ENCODE measurements at regions not wholly inside any gene's neighbourhood (a gene's known extent, or its start where the extent isn't known, plus 50 kb on each side); places are given as distances from the start of the nearest gene placed in this dataset.
"Not testable (repeated sequence)": the region's sequence is repeated elsewhere in the genome, so short reads cannot be mapped to it uniquely, and the experiment has no call there.

- H2AK9ac ChIP-seq (replicated peaks; ENCODE audit: low read depth, low read length, poor library complexity); H3K27ac ChIP-seq (ENCODE audit: insufficient read depth, low read length); H3K56ac ChIP-seq (ENCODE audit: extremely low read depth, insufficient read depth, low read length); H3K79me1 ChIP-seq (ENCODE audit: low read depth in 1 of 2, low read length in 2 of 2); H4K91ac ChIP-seq (ENCODE audit: insufficient read depth, low read depth, low read length); H4K20me1 ChIP-seq (ENCODE audit: insufficient read depth, low read length); H4K8ac ChIP-seq (ENCODE audit: low read depth in 2 of 2, low read length in 2 of 2); H3K9ac ChIP-seq (ENCODE audit: low read depth, low read length); H2BK5ac ChIP-seq (ENCODE audit: low read depth, low read length, poor library complexity, severe bottlenecking); H3K27me3 ChIP-seq (ENCODE audit: control insufficient read depth, insufficient read depth, low read length); in situ Hi-C loops (cut with MboI; ENCODE audit: low sequenced_read_pairs); H3K18ac ChIP-seq (ENCODE audit: low read depth, low read length); dilution Hi-C loops (cut with HindIII; ENCODE audit: low sequenced_read_pairs, unreplicated experiment); H3K4me2 ChIP-seq (ENCODE audit: low read depth, low read length); H3K23ac ChIP-seq (ENCODE audit: low read depth, low read length); H2BK120ac ChIP-seq (ENCODE audit: low read depth, low read length); H3K9me1 ChIP-seq (ENCODE audit: insufficient read depth, low read length); intact Hi-C loops (cut with micrococcal nuclease); H2BK20ac ChIP-seq (ENCODE audit: low read depth, low read length); H2AFZ ChIP-seq (replicated peaks; ENCODE audit: low read length, poor library complexity); H3K4me1 ChIP-seq (ENCODE audit: control insufficient read depth, insufficient read depth, low read length); H3K14ac ChIP-seq (replicated peaks; ENCODE audit: low read depth, low read length); H3K4ac ChIP-seq (ENCODE audit: low read depth, low read length); ATAC-seq (ENCODE audit: low read depth); DNase-seq; POLR2A ChIA-PET (ENCODE audit: unreplicated experiment); CTCF ChIA-PET; H4K5ac ChIP-seq (ENCODE audit: low read depth, low read length); H3K4me3 ChIP-seq (ENCODE audit: insufficient read depth, low read depth, low read length); BruUV-seq (replicated peaks); H2AK5ac ChIP-seq (ENCODE audit: low read depth, low read length); H3K36me3 ChIP-seq (ENCODE audit: control insufficient read depth, insufficient read depth, low read length); H2BK15ac ChIP-seq (ENCODE audit: low read depth, low read length); H3K9me3 ChIP-seq (ENCODE audit: control insufficient read depth, insufficient read depth, low read length): not testable (repeated sequence)
- WGBS, 2 experiments (ENCODE audit: extremely low coverage in 2 of 2, insufficient read length in 1 of 2): no CpG with 5 or more reads among the region's 36 CpGs
Observed at GRCh38 chr4:151526489-151526888, 117.5 kb downstream of the FHIP1A start.

Data from IMR-90 (cell line).